Pulmonary artery endothelial cell (primary cell): ENCODE measurements at regions not wholly inside any gene's neighbourhood (a gene's known extent, or its start where the extent isn't known, plus 50 kb on each side); places are given as distances from the start of the nearest gene placed in this dataset.
"Not testable (repeated sequence)": the region's sequence is repeated elsewhere in the genome, so short reads cannot be mapped to it uniquely, and the experiment has no call there.

Experiments
- DNase-seq: peaks from one replicate; pipeline ENCODE4 v3.0.0-alpha.2; 2011; ENCODE audit warnings: low read depth, low spot score

DNA sequence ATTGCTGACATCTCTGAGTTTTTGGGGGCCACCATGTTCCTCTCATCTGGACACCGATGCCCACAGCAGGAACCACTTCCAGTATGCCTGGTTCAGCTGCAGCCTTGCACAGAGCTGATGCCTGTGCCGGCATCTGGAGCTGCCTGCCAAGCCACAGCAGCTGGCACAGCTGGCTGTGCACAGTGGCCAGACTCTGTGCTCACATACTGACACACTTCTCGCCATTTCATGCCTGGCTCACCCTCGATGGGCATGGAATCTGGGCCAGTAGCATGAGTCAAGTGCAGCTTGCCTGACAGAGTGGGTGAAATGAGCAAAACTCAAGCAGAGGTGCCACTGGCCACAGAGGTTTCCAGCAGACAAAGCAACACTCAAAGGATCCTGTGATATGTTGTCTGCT lies 863.4 kb downstream of the DNAH5 start:
- DNase-seq: no peak

DNA sequence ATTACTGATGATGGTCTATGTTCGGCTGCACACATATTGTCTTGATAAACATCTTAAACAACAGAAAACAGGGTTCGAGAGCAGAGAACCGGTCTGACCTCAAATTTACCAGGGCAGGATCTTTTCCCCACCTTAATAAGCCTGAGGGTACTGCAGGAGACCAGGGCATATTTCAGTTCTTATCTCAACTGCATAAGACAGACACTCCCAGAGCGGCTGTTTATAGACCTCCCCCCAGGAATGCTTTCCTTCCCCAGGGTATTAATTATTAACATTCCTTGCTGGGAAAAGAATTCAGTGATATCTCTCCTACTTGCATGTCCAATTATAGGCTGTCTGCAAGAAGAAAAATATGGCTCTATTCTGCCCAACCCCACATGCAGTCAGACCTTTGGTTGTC lies 871.6 kb downstream of the DNAH5 start:
- not testable (repeated sequence) for DNase-seq

DNA sequence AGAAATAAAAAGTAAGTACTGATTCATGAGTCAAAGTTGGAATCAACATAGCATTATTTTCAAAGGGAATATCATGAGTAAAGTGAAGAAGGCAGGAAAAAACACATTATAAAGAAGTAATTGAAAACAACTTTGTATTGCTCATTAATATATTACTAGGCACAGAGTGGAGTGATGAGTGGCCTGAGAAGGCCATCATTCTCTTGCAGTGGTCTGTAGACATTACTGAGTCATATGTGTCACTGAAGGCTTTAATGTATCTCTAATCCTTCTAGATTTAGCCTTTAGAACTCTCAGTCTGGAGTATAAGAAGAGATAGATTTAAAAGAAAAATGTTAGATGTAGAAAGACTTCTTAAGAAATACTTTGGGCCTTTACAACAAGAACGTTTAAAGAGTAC lies 881.4 kb downstream of the DNAH5 start:
- no peak for DNase-seq

DNA sequence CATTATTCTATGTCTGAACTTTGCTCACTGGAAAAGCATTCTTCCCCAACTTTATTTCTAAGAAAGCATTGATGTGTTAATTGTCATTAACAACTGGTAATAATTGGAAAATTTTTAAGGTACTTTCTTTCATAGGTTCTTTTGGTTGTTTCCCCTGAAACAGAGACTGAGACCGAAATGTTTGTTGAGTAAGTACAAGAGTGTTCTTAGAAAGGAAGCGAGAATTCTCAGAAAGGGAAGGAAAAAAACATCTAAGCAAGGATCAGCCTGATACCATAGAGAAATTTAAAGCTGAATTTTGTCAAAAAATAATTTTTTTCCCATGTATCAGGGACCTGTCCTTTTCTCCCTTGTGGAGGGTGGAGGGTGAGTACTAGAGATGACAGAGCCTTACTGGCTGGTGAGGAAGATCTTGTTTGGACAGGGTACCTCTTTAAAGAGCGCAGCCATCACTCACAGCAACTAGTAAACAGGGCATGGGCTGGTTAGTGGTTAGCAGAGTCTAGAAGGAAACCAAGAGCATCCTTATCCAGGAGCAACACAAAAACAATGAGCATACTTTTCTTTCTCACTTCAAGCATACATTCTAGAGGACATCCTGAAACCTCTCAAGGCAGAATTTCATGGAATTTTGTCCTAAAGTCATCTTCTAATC lies 898.5 kb downstream of the DNAH5 start:
- no peak for DNase-seq

DNA sequence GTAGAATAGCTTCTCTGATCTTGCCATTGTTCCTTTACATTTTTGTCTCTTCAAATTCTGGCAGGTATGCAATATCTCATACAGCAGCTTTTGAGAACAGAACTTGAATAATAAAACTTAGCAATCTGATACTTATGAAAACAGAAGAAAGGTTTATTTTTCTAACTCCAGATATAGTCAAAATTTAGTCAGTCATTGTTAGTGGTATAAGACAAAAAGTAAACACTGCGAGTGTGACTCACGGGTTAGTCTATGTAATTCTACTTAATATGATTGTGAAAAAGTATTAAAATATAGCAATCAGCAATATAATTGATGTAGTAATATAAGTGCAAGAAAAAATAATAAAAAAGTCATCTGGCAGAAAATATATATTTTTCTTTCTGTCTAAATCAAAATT lies 910.4 kb downstream of the DNAH5 start:
- DNase-seq: no peak

DNA sequence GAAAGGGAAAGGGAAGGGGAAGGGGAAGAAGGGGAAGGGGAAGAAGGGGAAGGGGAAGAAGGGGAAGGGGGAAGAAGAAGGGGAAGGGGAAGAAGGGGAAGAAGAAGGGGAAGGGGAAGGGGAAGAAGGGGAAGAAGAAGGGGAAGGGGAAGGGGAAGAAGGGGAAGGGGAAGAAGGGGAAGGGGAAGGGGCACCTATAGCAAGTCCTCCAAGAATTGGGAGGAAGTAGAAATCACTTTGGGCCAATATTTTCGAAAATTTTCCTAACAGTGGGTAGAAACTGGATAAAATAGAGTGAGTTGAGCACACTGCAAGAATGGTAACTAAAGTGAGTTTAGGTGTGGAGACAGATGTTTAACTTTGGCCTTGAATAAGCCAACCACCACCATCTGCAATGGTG lies 915.3 kb downstream of the DNAH5 start:
- DNase-seq: no peak

DNA sequence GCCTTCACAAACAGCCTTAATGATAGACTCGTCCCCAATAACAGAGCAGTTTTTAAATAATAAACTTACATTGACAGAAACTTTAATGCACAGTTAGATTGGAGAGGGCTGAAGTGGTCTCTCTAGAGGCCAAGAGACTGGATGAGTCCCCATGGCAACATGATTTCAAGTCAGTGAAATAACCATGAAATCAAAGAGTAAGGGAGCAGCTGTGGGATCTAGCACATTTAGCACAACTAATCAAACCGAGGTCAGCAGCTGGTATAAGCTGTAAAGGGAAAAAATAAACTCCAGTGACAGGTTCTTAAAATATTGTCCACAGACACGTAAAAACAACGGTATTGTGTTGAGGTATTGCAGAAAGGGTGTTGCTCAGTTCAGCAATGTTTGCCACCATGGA lies 916.6 kb downstream of the DNAH5 start:
- DNase-seq: no peak

DNA sequence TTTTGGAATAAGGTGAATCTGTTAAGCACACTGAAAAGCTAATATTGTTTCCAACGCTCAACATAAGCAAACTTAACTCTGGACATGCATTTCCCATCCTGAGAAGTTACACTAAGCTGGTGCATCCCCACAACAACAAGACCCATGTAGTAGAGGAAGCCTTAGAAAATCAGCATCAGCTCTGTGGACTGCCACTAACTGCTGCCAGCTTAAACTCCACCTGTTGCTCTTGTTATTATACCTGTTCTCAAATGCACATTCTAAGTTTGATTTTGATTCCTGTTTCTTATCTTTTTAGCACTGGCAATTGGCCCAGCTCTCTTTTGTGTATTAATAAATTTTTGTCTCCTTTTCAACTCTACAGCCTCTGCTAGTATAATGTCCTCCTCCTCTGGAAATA lies 924.8 kb downstream of the DNAH5 start:
- no peak for DNase-seq

DNA sequence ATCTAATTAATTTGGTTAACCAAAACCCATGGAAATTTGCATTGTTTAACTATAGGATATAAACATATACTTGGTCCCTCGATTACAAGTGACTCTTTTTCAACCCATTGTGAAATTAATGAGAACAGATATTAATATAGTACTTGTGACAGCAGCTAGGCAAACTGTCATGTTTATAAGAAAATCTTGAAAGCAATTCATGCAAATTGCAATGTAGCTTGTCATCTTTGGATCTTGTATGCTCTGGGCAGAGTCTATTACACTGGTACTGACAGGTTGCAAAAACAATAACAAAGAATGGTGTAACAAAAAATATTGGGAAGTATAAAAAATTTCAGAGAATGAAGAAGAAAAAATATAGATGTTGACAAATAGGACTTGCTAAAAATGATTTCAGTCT lies 941.0 kb downstream of the DNAH5 start:
- no peak for DNase-seq

DNA sequence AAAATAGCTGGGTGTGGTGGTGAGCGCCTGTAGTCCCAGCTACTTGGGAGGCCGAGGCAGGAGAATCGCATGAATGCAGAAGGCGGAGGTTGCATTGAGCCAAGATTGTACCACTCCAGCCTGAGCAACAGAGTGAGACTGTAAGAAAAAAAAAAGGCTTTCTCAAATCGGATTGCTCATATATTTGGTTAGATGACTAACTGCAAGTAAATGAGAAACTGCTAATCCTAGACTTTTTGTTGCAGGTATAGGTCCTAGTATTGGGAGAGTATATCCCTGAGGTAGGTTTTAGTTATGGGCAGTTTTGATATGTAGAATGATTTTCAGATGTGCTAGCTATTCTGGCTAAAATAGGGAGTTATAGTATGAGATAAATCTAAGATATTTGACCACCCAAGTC lies 944.8 kb downstream of the DNAH5 start:
- no peak for DNase-seq

DNA sequence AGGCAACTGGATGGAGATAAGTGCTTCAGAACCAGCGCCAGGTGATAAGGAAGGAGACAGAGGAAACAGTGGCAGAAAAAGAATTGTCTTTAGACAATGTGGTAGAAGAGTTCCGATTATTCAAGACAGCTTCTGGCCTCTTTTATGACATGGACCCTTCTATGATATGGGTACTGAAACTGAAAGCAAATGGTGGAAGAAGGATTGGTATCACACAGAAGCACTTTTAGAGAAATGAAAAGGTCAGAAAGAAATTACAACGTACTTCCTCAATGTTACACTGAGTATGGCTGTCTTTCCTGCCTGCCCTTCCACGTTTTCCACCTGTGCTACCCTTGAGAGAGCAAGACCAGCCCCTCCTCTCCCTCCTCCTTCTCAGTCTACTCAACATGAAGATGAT lies 959.3 kb downstream of the DNAH5 start:
- DNase-seq: no peak

DNA sequence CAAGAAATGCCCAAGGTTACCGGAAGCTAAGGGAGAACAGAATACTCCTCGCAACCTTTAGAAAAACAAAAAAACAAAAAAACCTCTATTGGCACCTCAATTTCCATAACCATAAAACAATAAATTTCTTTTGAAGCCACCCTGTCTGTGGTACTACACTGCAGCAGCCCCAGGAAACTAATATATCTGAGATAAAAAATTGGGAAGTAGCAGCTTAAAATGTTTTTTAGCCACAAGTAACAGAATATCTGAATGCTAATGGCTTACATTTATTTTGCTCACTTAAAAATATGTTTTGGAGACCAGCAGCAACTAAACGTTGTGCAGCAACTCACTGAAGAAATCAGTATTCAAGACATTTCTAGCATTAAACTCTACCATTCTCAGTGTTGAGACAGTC lies 969.6 kb downstream of the DNAH5 start:
- DNase-seq: no peak

DNA sequence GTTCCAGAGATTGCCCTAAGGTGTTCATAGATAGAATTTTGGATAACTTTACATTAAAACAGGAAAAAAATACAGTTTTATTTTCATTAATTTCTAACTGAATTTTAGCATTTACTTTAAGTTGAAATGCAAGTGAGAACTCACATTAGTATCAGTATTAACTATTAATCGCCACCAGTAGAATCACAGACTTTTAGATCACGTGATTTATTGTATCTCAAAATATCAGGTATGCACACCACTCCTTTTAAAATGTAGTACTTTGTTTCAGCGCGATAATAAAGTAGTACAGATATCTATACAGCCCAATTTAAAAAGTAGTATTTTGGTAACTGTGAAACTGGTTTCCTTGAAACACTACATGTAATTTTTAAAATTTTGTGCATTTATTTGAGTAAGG lies 978.7 kb downstream of the DNAH5 start:
- no peak for DNase-seq

DNA sequence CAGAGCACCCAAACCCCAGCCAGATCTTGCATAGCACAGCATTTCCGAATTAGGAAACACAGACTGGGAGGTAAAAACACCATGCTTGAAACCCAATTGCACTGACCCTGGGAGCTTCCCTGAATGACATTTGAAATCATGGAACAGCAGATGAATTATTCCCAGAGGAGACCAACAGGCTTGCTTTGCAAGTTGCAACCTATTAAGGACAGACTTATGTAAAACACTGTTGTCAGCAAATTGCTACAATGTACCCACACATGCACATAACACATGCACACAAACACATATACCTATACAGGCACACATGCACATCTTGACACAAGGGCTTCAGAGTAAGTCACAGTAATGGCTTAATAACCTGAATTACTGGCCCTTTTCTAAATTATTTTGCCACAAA lies 984.8 kb downstream of the DNAH5 start:
- no peak for DNase-seq

DNA sequence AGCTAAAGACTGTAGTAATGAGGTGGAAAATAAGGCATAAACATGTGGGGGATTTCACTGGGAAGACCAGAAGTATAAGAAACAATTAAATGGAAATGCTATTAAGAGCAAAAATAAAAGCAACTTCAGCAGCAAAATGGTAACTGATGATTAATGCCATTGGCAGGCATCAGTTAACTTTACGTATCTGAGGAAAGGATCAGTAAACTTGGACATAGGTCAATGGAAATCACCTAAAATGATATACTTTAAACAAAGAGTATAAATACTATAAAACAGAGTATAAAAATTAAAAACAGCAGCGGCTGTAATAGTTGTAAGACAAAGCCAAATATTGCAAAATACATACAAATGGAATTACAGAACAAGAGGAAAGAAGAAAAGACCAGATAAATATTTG lies 992.1 kb downstream of the DNAH5 start:
- DNase-seq: no peak

DNA sequence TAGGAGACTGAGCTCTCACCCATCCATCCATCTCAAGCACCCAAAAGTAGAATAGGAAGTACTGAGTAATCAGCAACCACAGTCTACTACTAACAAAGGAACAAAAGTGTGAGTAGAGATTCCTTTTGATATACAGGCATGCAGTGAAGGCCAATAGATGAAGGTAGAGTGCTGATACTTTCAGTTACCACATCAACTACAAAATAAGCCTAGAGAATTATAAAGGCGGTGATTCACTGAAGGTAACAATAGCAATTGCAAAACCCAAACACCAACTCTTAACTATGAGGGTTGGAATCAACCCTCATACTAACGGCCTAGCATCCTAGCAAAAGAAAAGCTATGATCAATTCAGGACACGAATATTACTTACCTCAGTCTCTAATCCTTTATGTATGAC lies 992.6 kb downstream of the DNAH5 start:
- DNase-seq: no peak

DNA sequence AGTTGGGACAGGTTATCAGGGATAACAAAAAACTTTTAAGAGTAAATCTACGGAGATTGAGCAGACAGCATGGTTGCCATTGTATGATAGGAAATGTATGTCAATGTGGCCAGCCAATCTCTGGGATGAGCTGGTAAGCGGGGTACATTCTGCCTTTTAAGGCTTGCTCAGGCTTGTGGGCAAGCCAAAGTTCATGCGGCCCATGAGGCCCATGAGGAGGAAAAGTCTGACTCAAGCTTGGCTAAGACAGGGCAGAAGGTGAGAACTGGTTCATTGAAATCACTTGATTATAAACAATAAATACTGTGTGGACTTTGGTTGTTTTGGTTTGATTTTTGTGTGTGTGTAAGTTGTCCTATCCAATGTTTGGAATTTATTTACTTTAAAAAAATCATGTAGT lies 997.1 kb downstream of the DNAH5 start:
- no peak for DNase-seq

DNA sequence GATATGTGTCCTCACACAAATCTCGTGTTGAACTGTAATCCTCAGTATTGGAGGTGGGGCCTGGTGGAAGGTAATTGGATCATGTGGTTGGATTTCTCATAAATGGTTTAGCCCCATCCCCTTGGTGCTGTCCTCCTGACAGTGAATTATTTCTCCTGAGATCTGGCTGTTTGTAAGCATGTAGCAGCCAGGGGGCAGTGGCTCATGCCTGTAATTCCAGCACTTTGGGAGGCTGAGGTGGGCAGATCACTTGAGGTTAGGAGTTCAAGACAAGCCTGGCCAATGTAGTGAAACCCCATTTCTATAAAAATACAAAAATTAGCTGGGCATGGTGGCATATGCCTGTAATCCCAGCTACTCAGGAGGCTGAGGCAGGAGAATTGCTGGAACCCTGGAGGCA lies 999.0 kb downstream of the DNAH5 start:
- DNase-seq: not testable (repeated sequence)

DNA sequence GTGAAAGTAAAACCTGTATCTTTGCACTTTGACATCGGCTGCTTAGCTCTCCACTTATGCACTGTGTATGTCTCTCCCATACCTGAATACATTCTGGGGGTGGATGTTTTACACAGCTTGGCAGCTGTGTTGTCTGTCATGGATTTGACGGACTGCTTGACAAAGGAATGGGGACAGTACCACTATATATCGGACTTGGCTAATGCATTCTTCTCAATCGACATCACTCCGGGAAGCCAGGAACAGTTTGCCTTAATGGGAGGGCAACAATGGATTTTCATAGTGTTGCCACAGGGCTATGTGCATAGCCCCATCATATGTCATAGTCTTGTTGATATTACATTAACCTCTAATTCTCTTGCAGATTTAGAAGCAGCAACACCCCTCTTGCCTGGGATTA lies 1008.3 kb downstream of the DNAH5 start:
- no peak for DNase-seq

DNA sequence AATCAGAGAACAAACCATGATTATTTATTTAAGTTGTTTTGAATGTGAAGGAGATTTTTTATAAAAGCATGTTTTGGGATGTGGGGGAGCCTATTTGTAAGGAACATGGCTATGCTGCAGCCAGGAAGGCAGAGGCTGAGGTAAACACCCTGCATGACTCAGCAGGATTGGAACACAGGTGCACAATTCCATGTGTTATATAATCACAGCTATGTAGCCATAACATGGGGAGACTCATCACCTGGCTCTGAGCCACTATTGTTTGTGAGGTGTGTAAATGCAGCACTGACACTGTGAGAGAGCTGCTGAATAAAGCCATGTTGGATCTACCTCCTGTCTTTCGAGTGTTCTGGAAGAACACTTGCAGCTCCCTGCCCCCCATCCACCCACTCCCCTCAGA lies 1009.8 kb downstream of the DNAH5 start:
- no peak for DNase-seq

DNA sequence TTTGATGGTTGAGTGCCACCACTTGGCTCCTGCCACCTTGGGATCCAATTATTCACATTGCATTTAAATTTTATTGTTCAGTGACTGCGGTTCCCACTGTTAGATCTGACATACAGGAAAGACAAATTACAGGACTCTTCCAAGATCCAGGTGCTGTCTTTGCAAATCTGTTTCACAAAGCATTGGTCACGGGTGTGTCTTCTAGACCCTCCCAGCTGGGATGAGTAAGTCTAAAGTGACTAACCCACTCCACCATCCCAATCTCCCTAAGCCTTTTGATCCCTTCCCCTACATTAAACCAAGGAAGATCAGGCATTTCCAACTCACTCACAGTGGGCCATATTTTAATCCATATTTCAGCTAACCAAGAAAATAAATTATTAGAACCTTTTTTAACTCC lies 1016.3 kb upstream of the CTNND2 start:
- DNase-seq: no peak

DNA sequence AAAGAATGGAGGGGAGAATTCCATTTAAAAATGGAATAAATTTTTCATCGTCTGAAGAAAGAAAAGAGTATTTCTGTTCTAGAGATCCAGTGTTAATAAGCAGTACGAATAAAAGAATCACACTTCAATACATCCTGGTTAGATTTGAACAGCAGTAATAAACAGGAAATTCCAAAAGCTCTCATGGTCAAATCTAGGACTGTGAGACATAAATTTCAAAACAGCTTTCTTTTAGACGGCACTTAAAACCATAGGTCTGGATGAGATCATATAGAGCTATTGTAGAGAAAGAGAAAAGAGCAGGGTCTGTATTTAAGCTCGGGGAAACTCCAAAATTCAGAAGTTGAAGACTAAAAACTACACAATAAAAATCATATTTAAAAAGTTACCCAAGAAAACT lies 1006.9 kb upstream of the CTNND2 start:
- no peak for DNase-seq

DNA sequence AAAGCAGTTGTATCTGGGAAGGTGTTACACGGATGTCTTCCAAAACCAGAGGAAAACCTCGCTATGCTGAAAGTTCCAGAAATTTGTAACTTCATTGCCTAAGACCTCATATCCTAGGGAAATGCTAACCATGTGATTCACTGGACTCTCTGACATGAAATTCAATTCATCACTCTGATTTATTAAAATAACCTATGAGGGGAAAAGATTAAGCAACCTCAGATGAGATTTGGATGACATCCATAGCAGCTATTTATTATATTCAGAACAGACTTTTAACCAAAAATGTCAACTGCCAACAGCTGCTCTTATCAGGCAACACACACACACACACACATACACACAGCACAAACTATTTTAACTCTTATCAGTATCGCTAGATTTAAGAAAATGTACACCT lies 1006.4 kb upstream of the CTNND2 start:
- peak; percentile 4 for DNase-seq

DNA sequence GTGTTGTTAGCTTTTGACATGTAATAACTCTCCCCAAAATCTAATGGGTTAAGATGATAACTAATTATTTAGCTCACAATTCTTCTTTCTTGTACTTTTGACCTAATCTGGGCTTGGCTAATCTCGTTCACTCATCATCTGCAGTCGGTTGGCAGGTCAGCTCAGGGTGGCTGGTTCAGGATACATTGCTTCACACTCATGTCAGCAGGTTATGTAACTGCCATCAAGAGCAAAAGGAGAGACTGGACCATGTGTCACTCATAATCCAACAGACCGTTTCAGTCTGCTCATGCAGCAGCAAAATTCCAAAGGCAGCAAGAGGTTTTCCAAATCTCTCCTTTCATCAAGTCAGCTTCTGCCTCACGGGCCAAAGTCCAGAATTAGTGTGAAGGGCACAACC lies 998.4 kb upstream of the CTNND2 start:
- no peak for DNase-seq
